Lower lobe of right lung (tissue), 2 donors: ENCODE measurements at regions not wholly inside any gene's neighbourhood (a gene's known extent, or its start where the extent isn't known, plus 50 kb on each side); places are given as distances from the start of the nearest gene placed in this dataset.

Source experiments
- ATAC-seq, 2 donors: fragments of 200-7000 bp; cut with Tn5 transposase; one replicate each; pipeline ENCODE4 v1.9.1; 2020 to 2022; ENCODE audit warnings: mild to moderate bottlenecking in 2 of 2, moderate library complexity in 2 of 2
- DNase-seq: peaks from one replicate; pipeline ENCODE4 v3.0.0-alpha.2; 2020
- H3K27ac ChIP-seq: fragments of 200-600 bp; one replicate; pipeline ENCODE4 v1.8.0; 2022
- H3K27me3 ChIP-seq: fragments of 200-600 bp; one replicate; pipeline ENCODE4 v1.8.0; 2022; ENCODE audit warnings: low read depth
- H3K36me3 ChIP-seq: fragments of 200-600 bp; one replicate; pipeline ENCODE4 v1.8.0; 2022; ENCODE audit warnings: mild to moderate bottlenecking
- H3K4me1 ChIP-seq: fragments of 200-600 bp; one replicate; pipeline ENCODE4 v1.8.0; 2022
- H3K4me3 ChIP-seq: fragments of 200-600 bp; one replicate; pipeline ENCODE4 v1.8.0; 2022; ENCODE audit warnings: mild to moderate bottlenecking
- H3K9me3 ChIP-seq: fragments of 200-600 bp; one replicate; pipeline ENCODE4 v1.8.0; 2022
- CTCF ChIP-seq: fragments of 200-600 bp; IDR thresholded peaks from one replicate; pipeline ENCODE4 v1.8.0; 2022; ENCODE audit warnings: antibody characterized with exemption, mild to moderate bottlenecking
- intact Hi-C: fragments of 100-400 bp; cut with DNase I; formaldehyde crosslinking; loops from one replicate; pipeline ENCODE4 v1.11.0; 2022
- donor health status: DM: no; HTN: yes; CAD: no; lungs with severe emphysema.

DNA sequence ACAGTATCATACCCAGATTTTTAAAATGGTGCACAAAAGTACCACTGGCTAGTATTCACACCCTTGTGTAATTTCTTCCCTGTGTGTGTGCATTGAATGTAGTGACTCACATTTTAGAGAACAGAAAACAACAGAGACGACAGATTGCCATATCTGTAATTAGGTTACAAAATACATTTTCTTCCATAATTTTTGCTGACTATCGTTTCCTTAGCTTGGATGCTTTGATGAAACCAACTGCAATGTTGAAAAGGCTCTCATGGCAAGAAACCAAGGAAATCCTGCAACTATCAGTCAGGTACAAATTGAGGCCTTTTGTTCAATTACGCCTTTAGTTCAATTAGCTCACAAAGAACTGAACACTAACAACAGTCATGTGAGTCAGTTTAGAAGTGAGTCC is 484.4 kb downstream of the ZNF804A start:
- DNase-seq (no peak), ATAC-seq (no peak)
- H3K27ac ChIP-seq: no peak overlapping the region
- H3K36me3 ChIP-seq: no peaks in the 10 kb centered on the region
- no peaks in the 10 kb centered on the region for H3K9me3 ChIP-seq
- H3K4me3 ChIP-seq: no peak overlapping the region
- no peaks in the 10 kb centered on the region for H3K27me3 ChIP-seq
- intact Hi-C loops: no loop called here
- no peak for TF ChIP-seq CTCF
- no peaks in the 10 kb centered on the region for H3K4me1 ChIP-seq

- no peak for DNase-seq
- Histone ChIP-seq H3K27ac (no peak overlapping the region), H3K4me3 (no peak overlapping the region), H3K27me3 (no peaks in the 10 kb centered on the region), H3K4me1 (no peaks in the 10 kb centered on the region), H3K36me3 (no peaks in the 10 kb centered on the region), H3K9me3 (no peaks in the 10 kb centered on the region)
- intact Hi-C loops: no loop called here
- TF ChIP-seq CTCF: no peak
- no peak for ATAC-seq
Measured at GRCh38 chr2:185108588-185108987, 510.3 kb downstream of the ZNF804A start.

GRCh38 chr2:185127412-185127811 is 529.1 kb downstream of the ZNF804A start:
- Histone ChIP-seq H3K36me3 (no peaks in the 10 kb centered on the region), H3K9me3 (no peaks in the 10 kb centered on the region), H3K27ac (no peak overlapping the region), H3K4me1 (no peaks in the 10 kb centered on the region), H3K27me3 (no peaks in the 10 kb centered on the region), H3K4me3 (no peak overlapping the region)
- no peak for DNase-seq
- ATAC-seq: no peak
- intact Hi-C loops: no loop called here
- no peak for TF ChIP-seq CTCF

DNA sequence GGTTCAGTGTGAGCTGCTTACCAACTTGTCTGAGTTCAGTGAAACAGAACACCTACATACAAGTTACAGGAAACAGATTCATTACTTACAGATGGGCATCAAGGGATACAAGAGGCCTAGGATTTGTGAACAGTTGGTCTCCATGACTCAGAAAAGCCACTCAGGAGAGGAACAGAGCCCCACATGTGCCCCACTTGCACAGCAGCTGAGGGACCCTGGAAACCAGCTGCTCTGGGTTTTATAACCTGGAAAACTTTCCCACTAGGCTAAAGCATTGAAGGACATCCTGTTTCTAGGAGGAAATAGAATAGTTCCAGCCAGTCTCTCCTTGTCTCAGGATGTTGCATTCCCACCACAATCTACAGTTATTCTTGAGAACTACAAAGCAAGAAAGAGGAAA is 530.0 kb downstream of the ZNF804A start:
- Histone ChIP-seq H3K27ac (no peak overlapping the region), H3K27me3 (no peaks in the 10 kb centered on the region), H3K4me3 (no peak overlapping the region), H3K4me1 (no peaks in the 10 kb centered on the region), H3K9me3 (no peaks in the 10 kb centered on the region), H3K36me3 (no peaks in the 10 kb centered on the region)
- ATAC-seq: no peak
- no peak for DNase-seq
- intact Hi-C loops: no loop called here
- TF ChIP-seq CTCF: no peak

- Histone ChIP-seq H3K27ac (no peak overlapping the region), H3K36me3 (no peaks in the 10 kb centered on the region), H3K4me3 (no peak overlapping the region), H3K4me1 (no peaks in the 10 kb centered on the region), H3K9me3 (no peaks in the 10 kb centered on the region), H3K27me3 (no peaks in the 10 kb centered on the region)
- no peak for DNase-seq
- TF ChIP-seq CTCF: no peak
- ATAC-seq: no peak
- intact Hi-C loops: no loop called here
Measured at GRCh38 chr2:185128996-185129395, 530.7 kb downstream of the ZNF804A start.

GRCh38 chr2:185130685-185131084 is 532.4 kb downstream of the ZNF804A start:
- DNase-seq (no peak), ATAC-seq (no peak)
- Histone ChIP-seq H3K27ac (no peak overlapping the region), H3K36me3 (no peaks in the 10 kb centered on the region), H3K4me1 (no peaks in the 10 kb centered on the region), H3K4me3 (no peak overlapping the region), H3K9me3 (no peaks in the 10 kb centered on the region), H3K27me3 (no peaks in the 10 kb centered on the region)
- TF ChIP-seq CTCF: no peak
- intact Hi-C loops: no loop called here
